GM12874 (cell line): ENCODE measurements at regions not wholly inside any gene's neighbourhood (a gene's known extent, or its start where the extent isn't known, plus 50 kb on each side); places are given as distances from the start of the nearest gene placed in this dataset.

Experiments
- TF ChIP-seq, protein P1 (sequence below): IDR thresholded peaks from 2 replicates; pipeline ENCODE4 v1.5.1; 2011; ENCODE audit warnings: low read depth, mild to moderate bottlenecking, control low read depth, low read length, moderate library complexity; ENCODE audit not compliant: insufficient read depth

DNA sequence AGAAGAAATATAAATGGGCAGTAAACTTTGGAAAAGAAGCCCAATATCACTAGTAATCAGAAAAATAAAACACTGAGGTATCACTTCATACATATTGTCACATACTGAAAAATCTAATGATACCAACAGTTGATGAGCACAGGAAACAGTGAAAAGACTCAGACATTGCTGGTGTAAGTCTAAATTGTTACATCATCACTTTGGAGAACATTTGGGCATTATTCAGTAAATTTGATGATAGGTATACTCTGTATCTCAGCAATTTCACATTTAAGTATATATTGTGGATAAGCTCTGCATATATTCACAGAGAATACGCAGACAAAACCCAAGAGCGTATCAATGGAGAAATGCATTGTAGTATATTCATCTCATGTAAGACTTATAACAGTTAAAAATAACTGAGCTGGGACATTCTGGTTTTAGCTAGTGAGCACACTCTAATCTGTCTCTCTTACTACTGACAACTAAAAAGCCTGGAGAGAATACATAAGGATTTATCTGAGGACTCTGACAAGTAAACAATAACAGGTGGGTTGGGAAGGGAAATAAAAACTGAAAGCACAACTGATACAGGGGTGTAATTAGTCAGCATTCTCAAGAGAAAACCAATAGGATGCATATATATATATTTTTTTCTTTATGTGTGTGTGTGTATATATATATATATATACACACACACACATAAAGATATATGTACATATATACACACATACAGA lies 212.7 kb upstream of the JUN start:
- TF ChIP-seq, protein P1, sequence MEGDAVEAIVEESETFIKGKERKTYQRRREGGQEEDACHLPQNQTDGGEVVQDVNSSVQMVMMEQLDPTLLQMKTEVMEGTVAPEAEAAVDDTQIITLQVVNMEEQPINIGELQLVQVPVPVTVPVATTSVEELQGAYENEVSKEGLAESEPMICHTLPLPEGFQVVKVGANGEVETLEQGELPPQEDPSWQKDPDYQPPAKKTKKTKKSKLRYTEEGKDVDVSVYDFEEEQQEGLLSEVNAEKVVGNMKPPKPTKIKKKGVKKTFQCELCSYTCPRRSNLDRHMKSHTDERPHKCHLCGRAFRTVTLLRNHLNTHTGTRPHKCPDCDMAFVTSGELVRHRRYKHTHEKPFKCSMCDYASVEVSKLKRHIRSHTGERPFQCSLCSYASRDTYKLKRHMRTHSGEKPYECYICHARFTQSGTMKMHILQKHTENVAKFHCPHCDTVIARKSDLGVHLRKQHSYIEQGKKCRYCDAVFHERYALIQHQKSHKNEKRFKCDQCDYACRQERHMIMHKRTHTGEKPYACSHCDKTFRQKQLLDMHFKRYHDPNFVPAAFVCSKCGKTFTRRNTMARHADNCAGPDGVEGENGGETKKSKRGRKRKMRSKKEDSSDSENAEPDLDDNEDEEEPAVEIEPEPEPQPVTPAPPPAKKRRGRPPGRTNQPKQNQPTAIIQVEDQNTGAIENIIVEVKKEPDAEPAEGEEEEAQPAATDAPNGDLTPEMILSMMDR, result no peak

GRCh38 chr1:58997060-58997411 lies 213.2 kb upstream of the JUN start:
- TF ChIP-seq, protein P1, result no peak

GRCh38 chr1:58997637-58998036 lies 213.8 kb upstream of the JUN start:
- TF ChIP-seq, protein P1, result no peak

GRCh38 chr1:58999676-59000075 lies 215.8 kb upstream of the JUN start:
- TF ChIP-seq, protein P1, result no peak

DNA sequence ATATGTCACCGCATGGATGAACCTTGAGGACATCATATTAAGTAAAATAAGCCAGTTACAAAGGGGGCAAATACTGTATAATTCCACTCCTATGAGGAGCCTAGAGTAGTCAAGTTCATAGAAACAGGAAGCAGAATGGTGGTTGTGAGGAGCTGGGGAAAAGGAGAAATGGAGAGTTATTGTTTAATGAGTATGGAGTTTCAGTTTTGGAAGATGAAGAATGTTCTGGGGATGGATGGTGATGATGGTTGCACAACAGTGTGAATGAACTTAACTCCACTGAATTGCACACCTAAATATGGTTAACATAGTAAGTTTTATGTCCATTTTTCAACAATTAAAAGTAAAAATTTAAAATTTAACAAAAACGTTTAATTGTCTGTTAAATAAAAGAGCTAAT lies 220.9 kb upstream of the JUN start:
- TF ChIP-seq, protein P1, result no peak

DNA sequence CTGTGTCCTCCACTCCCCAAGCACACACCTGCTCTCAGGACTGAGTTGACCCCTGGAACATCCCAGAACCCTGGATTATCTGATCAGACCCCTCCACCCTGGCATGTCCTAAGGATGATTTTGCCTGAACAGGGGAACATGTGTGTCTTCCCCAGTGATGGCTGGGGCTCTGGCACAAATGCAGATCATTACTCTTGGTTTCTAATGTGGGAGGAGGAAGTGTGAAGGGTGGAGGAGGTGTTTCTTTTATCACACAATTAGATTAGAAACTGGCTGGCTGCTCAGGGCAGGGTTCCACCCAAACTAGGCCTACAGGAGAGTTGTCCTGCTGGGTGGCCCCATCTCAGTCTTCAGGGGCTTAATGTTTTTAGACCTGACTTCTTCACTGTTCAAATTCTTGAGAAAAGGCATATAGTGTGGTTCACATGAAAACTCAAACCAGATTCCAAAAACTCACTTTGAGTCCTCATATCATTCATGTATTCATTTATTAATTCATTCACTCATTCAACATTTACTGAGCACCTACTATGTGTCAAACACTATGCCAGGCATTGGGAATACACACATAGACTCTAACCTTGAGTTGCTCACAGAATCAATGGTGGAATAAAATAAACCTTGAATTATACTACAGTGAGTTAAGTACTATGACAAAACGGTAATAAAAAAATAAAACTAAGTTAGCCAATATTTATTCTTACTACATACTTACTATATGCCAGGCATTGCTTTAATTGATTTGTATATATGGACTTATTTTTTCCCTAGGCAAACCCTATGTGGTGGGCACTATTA lies 221.8 kb upstream of the JUN start:
- TF ChIP-seq, protein P1, result no peak

DNA sequence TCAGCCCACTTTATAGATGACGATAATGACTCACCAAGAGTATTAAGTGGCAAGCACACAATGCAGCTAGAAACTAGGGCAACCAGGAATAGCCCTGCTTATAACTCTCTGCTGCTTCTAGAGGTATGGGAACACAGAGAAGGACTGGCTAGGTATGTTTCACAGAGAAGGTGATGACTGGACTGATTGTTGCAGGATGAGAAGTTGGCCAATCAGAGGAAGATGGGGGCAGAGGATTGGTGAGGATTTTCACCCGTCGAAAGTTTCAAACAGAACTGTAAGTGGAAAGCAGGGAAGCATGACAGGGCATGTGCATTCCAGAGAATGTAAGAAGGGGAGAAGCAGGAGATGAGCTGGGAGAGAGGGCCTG lies 222.4 kb upstream of the JUN start:
- TF ChIP-seq, protein P1, result no peak
